LoVo (cell line): ENCODE measurements at regions not wholly inside any gene's neighbourhood (a gene's known extent, or its start where the extent isn't known, plus 50 kb on each side); places are given as distances from the start of the nearest gene placed in this dataset.

Source experiments
- DNase-seq: peaks from one replicate; pipeline ENCODE4 v3.0.0-alpha.2; 2016; ENCODE audit warnings: low spot score

GRCh38 chr1:193614275-193614674 lies 427.9 kb upstream of the B3GALT2 start:
- DNase-seq: no peak

DNA sequence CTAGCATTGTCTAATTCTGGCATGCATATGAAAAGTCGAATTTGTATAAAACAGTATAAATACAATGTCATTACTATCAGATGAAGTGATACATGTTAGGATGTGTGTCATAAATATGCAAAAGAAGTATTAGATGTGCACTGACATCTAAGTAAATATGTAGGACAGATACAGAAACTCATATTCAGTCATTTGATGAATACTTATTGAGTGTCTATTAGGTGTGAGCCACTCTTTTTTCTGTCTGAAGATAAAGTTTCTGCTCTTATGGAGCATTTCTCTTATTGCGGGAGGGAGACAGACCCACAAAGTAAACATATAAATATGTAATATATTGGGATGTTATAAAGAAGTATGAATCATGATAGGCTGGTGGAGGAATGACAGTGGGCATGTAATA lies 426.6 kb upstream of the B3GALT2 start:
- no peak for DNase-seq

DNA sequence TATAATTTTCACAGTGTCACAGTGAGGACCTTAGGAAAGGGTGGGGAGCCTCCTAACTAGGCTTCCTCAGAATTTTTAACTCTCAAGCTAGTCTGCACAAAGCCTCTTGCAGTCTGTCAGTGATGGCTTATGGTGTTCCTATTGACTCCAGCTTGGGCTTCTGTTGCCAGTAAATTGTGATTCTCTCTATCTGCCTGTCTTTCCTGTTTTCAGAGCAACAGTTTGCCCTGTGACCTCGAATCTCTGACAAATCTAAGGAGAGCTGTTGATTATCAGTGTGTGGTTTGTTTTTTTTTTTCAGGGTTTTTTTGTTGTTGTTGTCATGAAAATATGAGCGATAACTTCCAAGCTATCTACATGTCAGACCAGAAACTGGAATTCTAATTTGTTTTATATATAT lies 423.2 kb upstream of the B3GALT2 start:
- DNase-seq: no peak

GRCh38 chr1:193607787-193608186 lies 421.4 kb upstream of the B3GALT2 start:
- no peak for DNase-seq

GRCh38 chr1:193606035-193606434 lies 419.6 kb upstream of the B3GALT2 start:
- DNase-seq: no peak

DNA sequence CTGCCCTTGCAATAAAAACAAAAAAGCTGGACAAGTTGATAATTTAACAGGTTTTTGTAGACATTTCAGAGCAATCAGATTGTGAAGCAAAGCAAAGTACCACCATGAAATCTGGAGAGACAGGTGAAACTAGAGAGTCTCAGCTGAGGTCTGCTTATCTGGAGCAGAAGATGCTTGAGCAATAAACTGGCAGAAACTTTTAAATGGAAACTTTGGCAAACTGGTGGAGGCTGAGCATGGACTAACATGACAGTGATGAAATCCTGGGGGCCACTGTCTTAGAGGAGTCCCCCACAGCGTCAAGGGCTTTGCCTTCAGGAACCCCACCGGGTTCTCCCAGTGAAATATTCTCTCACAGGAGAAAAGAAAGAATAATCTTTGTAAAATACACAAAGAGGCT lies 416.3 kb upstream of the B3GALT2 start:
- no peak for DNase-seq

DNA sequence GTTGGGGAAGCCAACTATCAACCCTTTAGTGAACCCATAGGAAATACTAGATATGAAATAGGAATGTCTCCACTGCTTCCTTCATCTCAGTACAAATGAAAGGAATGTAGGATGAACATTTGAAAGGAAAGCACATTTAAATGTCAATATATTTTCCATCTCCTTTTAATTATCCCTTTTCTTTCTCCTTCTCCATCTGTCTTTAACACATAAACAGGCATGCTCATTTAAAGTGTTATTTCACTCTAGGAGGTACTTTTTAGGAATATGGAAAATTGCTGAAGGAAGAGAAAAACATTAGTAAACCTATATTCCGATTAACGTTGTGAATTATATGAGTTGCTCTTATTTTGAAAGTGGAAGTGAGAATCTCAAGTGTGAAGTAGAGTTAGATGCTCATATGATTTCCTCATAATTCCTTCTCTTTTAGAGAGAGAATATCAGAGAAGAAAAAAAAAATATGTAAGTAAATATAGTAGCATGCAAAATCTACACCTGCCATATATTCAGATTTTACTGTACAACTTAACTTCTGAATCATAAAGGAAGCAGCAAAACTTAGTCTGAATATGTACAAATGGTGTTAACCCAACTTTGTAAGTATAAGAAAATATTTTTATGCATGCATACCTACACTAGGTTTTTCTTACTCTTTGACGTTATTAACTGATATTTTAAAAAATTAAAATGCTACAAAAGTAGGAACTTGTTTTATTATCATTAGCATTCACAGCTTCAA lies 406.9 kb upstream of the B3GALT2 start:
- DNase-seq: no peak

GRCh38 chr1:193592317-193592716 lies 405.9 kb upstream of the B3GALT2 start:
- DNase-seq: no peak

DNA sequence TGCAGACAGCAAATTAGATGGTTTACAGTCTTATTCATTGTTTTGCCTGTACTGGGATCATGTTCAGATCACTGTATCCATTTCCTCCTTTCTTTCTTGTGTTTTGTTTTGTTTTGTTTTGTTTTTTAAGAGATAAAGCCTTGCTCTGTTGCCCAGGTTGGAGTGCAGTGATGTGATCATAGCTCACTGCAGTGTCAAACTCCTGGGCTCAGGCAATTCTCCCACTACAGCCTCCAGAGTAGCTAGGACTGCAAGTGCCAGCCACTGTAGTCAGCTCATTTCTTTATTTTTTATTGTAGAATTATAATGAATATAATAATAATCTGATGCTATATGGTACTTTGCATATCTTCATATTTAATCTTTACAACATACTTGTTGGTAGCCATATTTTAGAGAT lies 403.7 kb upstream of the B3GALT2 start:
- no peak for DNase-seq

- DNase-seq: no peak
Observed at GRCh38 chr1:193589597-193590040, 403.2 kb upstream of the B3GALT2 start.

GRCh38 chr1:193588311-193589082 lies 402.1 kb upstream of the B3GALT2 start:
- no peak for DNase-seq

GRCh38 chr1:193584731-193585239 lies 398.4 kb upstream of the B3GALT2 start:
- peak; percentile 32 for DNase-seq

DNA sequence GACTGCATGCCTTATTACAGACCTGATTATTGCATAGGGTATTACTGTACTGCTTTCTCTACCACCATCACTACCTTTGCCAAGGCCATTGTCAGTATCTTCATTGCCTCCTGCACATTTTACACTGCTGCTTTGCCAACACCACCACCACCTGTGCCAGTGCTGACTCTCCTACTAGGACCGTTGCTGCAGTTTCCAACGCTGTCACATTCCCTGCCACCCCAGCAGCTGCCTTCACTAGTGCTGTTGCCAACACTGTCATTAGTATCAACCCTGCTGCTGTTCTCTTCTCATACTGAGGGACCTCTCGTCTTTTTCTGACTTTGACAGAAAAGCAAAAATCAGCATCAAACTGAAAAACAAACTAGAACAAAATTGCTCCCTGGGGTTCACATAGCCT lies 394.9 kb upstream of the B3GALT2 start:
- DNase-seq: no peak

- no peak for DNase-seq
Observed at GRCh38 chr1:193580419-193580818, 394.0 kb upstream of the B3GALT2 start.

- no peak for DNase-seq
Observed at GRCh38 chr1:193579323-193579722, 392.9 kb upstream of the B3GALT2 start.

GRCh38 chr1:193574913-193575312 lies 388.5 kb upstream of the B3GALT2 start:
- no peak for DNase-seq

- no peak for DNase-seq
Observed at GRCh38 chr1:193569983-193570269, 383.5 kb upstream of the B3GALT2 start.

GRCh38 chr1:193569096-193569982 lies 382.9 kb upstream of the B3GALT2 start:
- no peak for DNase-seq

- DNase-seq: no peak
Observed at GRCh38 chr1:193568512-193568911, 382.1 kb upstream of the B3GALT2 start.

- DNase-seq: no peak
Observed at GRCh38 chr1:193567937-193568336, 381.5 kb upstream of the B3GALT2 start.

DNA sequence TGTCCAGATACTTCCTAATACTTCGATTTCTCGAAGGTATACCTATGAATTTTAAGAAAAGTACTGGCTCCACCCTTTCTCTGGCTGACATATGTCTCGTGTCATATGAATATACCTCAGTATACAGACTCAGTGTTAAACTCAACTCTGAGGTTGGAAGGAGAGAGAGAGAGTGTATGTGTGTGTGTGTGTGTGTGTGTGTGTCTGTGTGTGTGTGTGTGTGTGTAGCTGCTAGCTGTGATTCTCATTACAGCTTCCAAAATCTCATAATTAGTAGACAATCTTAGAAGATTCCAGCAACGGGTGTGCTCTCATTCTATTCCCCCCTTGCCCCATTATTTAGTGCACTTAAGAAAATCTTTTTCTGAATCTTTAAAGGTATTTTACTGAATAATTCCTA lies 380.3 kb upstream of the B3GALT2 start:
- DNase-seq: no peak

- DNase-seq: no peak
Observed at GRCh38 chr1:193565971-193566577, 379.7 kb upstream of the B3GALT2 start.
